HFF-Myc (cell line): ENCODE measurements at regions not wholly inside any gene's neighbourhood (a gene's known extent, or its start where the extent isn't known, plus 50 kb on each side); places are given as distances from the start of the nearest gene placed in this dataset.

Experiments
- DNase-seq: peaks from one replicate; pipeline ENCODE4 v3.0.0-alpha.2; 2011; ENCODE audit warnings: low read depth; ENCODE audit errors: extremely low read depth
- H3K4me3 ChIP-seq: replicated peaks from 2 replicates; pipeline ENCODE4 v1.5.1; 2011; ENCODE audit warnings: low read depth, mild to moderate bottlenecking, control low read depth, low read length
- CTCF ChIP-seq: IDR thresholded peaks from 2 replicates; pipeline ENCODE4 v1.5.1; 2012; ENCODE audit warnings: mild to moderate bottlenecking, low read depth, low read length, control low read depth; ENCODE audit errors: missing control alignments

- no peak for TF ChIP-seq CTCF
- no peak for DNase-seq
- H3K4me3 ChIP-seq, result no peak overlapping the region
These were observed 185.9 kb upstream of the TPM1 start for GRCh38 chr15:62856466-62857246.

- H3K4me3 ChIP-seq, result no peak overlapping the region
- no peak for TF ChIP-seq CTCF
- DNase-seq, result no peak
These were observed 185.1 kb upstream of the TPM1 start for GRCh38 chr15:62857411-62857853.

- no peak for DNase-seq
These were observed 184.2 kb upstream of the TPM1 start for GRCh38 chr15:62858343-62858742.

GRCh38 chr15:62862717-62863116 lies 179.8 kb upstream of the TPM1 start:
- no peak overlapping the region for H3K4me3 ChIP-seq
- no peak for TF ChIP-seq CTCF
- DNase-seq, result no peak

More at GRCh38 chr15:62858343-62858742, 184.2 kb upstream of the TPM1 start:
- no peak overlapping the region for H3K4me3 ChIP-seq
- no peak for TF ChIP-seq CTCF

GRCh38 chr15:62866366-62866765 lies 176.2 kb upstream of the TPM1 start:
- H3K4me3 ChIP-seq, result no peak overlapping the region
- no peak for TF ChIP-seq CTCF
- no peak for DNase-seq

- no peak for DNase-seq
- H3K4me3 ChIP-seq, result no peak overlapping the region
- no peak for TF ChIP-seq CTCF
These were observed 174.7 kb upstream of the TPM1 start for GRCh38 chr15:62867844-62868243.
